CD14-positive monocyte (primary cell): ENCODE measurements at regions not wholly inside any gene's neighbourhood (a gene's known extent, or its start where the extent isn't known, plus 50 kb on each side); places are given as distances from the start of the nearest gene placed in this dataset.
A peak's percentile ranks its signal among the peaks of the same experiment; 100 is the strongest.

Experiments used
- DNase-seq, 3 donors: peaks; one replicate each; pipeline ENCODE4 v3.0.0-alpha.2; 2011 to 2022
- H2AFZ ChIP-seq: 2 replicates; pipeline ENCODE4 v1.6.0; 2012; ENCODE audit warnings: mild to moderate bottlenecking, low read depth, low read length, inconsistent platforms; ENCODE audit not compliant: insufficient read depth, poor library complexity, severe bottlenecking
- H3K27ac ChIP-seq, 2 donors: 1 replicate in 1 of 2; 2 replicates in 1 of 2; pipeline ENCODE4 v1.5.1; 2012 to 2013; ENCODE audit warnings: low read length in 2 of 2, control low read depth in 1 of 2, inconsistent platforms in 1 of 2, low read depth in 1 of 2, mild to moderate bottlenecking in 1 of 2
- H3K27me3 ChIP-seq, 2 donors: one replicate each; pipeline versions ENCODE4 v1.6.0 to v1.6.1; 2011 to 2013; ENCODE audit warnings: low read length in 2 of 2; ENCODE audit not compliant: control insufficient read depth in 2 of 2, insufficient read depth in 2 of 2
- H3K36me3 ChIP-seq, 2 donors: replicated peaks in 1 of 2; 1 replicate in 1 of 2; 2 replicates in 1 of 2; pipeline versions ENCODE4 v1.5.1 to v1.6.1; 2012 to 2013; ENCODE audit warnings: low read length in 2 of 2, control low read depth in 1 of 2, inconsistent platforms in 1 of 2, mild to moderate bottlenecking in 1 of 2; ENCODE audit not compliant: insufficient read depth in 2 of 2, control insufficient read depth in 1 of 2
- H3K4me1 ChIP-seq, 2 donors: 1 replicate in 1 of 2; 2 replicates in 1 of 2; pipeline versions ENCODE4 v1.5.1 to v1.6.1; 2012 to 2013; ENCODE audit warnings: low read length in 2 of 2, control low read depth in 1 of 2, inconsistent platforms in 1 of 2, mild to moderate bottlenecking in 1 of 2, moderate library complexity in 1 of 2; ENCODE audit not compliant: insufficient read depth in 2 of 2, control insufficient read depth in 1 of 2
- H3K4me2 ChIP-seq: replicated peaks from 2 replicates; pipeline ENCODE3; 2012; ENCODE audit warnings: low read length, moderate library complexity, mild to moderate bottlenecking; ENCODE audit not compliant: poor library complexity, severe bottlenecking; ENCODE audit errors: extremely low read depth
- H3K4me3 ChIP-seq, 3 experiments: fragments of 200-600 bp in 1 of 3; sonication (generic) in 1 of 3; replicated peaks in 1 of 3; 1 replicate in 2 of 3; 2 replicates in 1 of 3; pipeline ENCODE4 v1.5.1; 2011 to 2013; ENCODE audit warnings: low read length in 3 of 3, mild to moderate bottlenecking in 3 of 3, control low read depth in 2 of 3, low read depth in 2 of 3, inconsistent platforms in 1 of 3, moderate library complexity in 1 of 3
- H3K79me2 ChIP-seq: 2 replicates; pipeline ENCODE4 v1.6.0; 2012; ENCODE audit warnings: mild to moderate bottlenecking, control low read depth, inconsistent platforms, low read length, moderate library complexity; ENCODE audit not compliant: insufficient read depth
- H3K9ac ChIP-seq: 2 replicates; pipeline ENCODE4 v1.6.0; 2017; ENCODE audit warnings: low read length, mild to moderate bottlenecking; ENCODE audit not compliant: insufficient read depth, poor library complexity, severe bottlenecking
- H3K9me3 ChIP-seq, 2 donors: replicated peaks in 1 of 2; 1 replicate in 1 of 2; 2 replicates in 1 of 2; pipeline versions ENCODE4 v1.5.1 to v1.6.1; 2012 to 2013; ENCODE audit warnings: low read length in 2 of 2, control low read depth in 1 of 2; ENCODE audit not compliant: control insufficient read depth in 1 of 2, insufficient read depth in 1 of 2
- H4K20me1 ChIP-seq: 2 replicates; pipeline ENCODE4 v1.6.0; 2012; ENCODE audit warnings: mild to moderate bottlenecking, low read length, control low read depth, moderate library complexity; ENCODE audit not compliant: insufficient read depth
- H3K27ac Mint-ChIP-seq, 7 donors: one replicate each; pipeline ENCODE4 v1.8.0; 2020; ENCODE audit warnings: mild to moderate bottlenecking in 7 of 7, mixed read lengths in 7 of 7, moderate library complexity in 6 of 7, inconsistent platforms in 2 of 7
- H3K27me3 Mint-ChIP-seq, 3 donors: one replicate each; pipeline ENCODE4 v1.8.0; 2021 to 2022; ENCODE audit warnings: low read depth in 3 of 3, mild to moderate bottlenecking in 3 of 3, mixed read lengths in 3 of 3, moderate library complexity in 3 of 3, inconsistent platforms in 1 of 3
- H3K36me3 Mint-ChIP-seq, 2 donors: one replicate each; pipeline ENCODE4 v1.8.0; 2020; ENCODE audit warnings: mixed read lengths in 2 of 2, inconsistent platforms in 1 of 2, mild to moderate bottlenecking in 1 of 2
- H3K4me1 Mint-ChIP-seq: one replicate; pipeline ENCODE4 v1.8.0; 2020; ENCODE audit warnings: mild to moderate bottlenecking, mixed read lengths
- H3K4me3 Mint-ChIP-seq, 2 donors: one replicate each; pipeline ENCODE4 v1.8.0; 2020; ENCODE audit warnings: mild to moderate bottlenecking in 2 of 2, mixed read lengths in 2 of 2, moderate library complexity in 1 of 2
- H3K9me3 Mint-ChIP-seq, 7 donors: one replicate each; pipeline ENCODE4 v1.8.0; 2020 to 2022; ENCODE audit warnings: mixed read lengths in 7 of 7, mild to moderate bottlenecking in 6 of 7, moderate library complexity in 6 of 7, inconsistent platforms in 2 of 7
- CTCF ChIP-seq: fragments of 200-600 bp; IDR thresholded peaks from one replicate; pipeline ENCODE4 v1.8.0; 2022; ENCODE audit warnings: antibody characterized with exemption, mild to moderate bottlenecking
- WGBS: methylation state at CpG from one replicate; pipeline ENCODE4 v1.1.5; 2013; ENCODE audit warnings: missing lambda C conversion rate; ENCODE audit not compliant: insufficient coverage; 5-methylcytosine and 5-hydroxymethylcytosine counted together
- intact Hi-C, 2 donors: fragments of 100-400 bp; cut with micrococcal nuclease; formaldehyde crosslinking; loops; one replicate each; pipeline versions ENCODE4 v1.15.0 to v1.15.1; 2023

GRCh38 chr10:128804411-128804810 is 662.6 kb upstream of the MGMT start:
- H3K27ac Mint-ChIP-seq, result peak overlapping the region in 1 of 7 donors; percentile 4

GRCh38 chr10:128808921-128809440 is 658.1 kb upstream of the MGMT start:
- no peak overlapping the region for H3K27ac ChIP-seq
- H3K9ac ChIP-seq, result no peak overlapping the region
- Mint-ChIP-seq H3K9me3 (peaks cover 0 to 5% (median 1%) of the 10 kb centered on the region in 7 donors), H3K27ac (peak overlapping the region in 1 of 7 donors; percentile 19), H3K36me3 (no peaks in the 10 kb centered on the region), H3K4me3 (no peak overlapping the region), H3K4me1 (no peaks in the 10 kb centered on the region), H3K27me3 (peaks cover 0 to 3% (median 0%) of the 10 kb centered on the region in 3 donors)
- no peak for TF ChIP-seq CTCF
- no peaks in the 10 kb centered on the region for H3K27me3 ChIP-seq
- WGBS, result 74% methylated on average over 3 of the region's 4 CpGs
- no peak overlapping the region for H2AFZ ChIP-seq
- H3K9me3 ChIP-seq, result no peaks in the 10 kb centered on the region
- intact Hi-C loops, result no loop called here
- no peak for DNase-seq
- no peaks in the 10 kb centered on the region for H3K79me2 ChIP-seq
- no peaks in the 10 kb centered on the region for H3K4me1 ChIP-seq
- no peaks in the 10 kb centered on the region for H4K20me1 ChIP-seq
- no peaks in the 10 kb centered on the region for H3K36me3 ChIP-seq
- H3K4me3 ChIP-seq, result no peak overlapping the region
- H3K4me2 ChIP-seq, result no peak overlapping the region

More at GRCh38 chr10:128804411-128804810, 662.6 kb upstream of the MGMT start:
- H3K36me3 ChIP-seq, result no peaks in the 10 kb centered on the region
- H3K27me3 ChIP-seq, result no peaks in the 10 kb centered on the region
- H3K4me2 ChIP-seq, result no peak overlapping the region
- H3K4me3 ChIP-seq, result no peak overlapping the region
- peaks cover 0 to 4% (median 2%) of the 10 kb centered on the region in 7 donors for H3K9me3 Mint-ChIP-seq
- no peaks in the 10 kb centered on the region for H3K36me3 Mint-ChIP-seq
- no peak overlapping the region for H3K27ac ChIP-seq
- intact Hi-C loops, result no loop called here
- H3K4me1 ChIP-seq, result no peaks in the 10 kb centered on the region
- H3K9me3 ChIP-seq, result no peaks in the 10 kb centered on the region
- no peak overlapping the region for H2AFZ ChIP-seq
- H3K79me2 ChIP-seq, result no peaks in the 10 kb centered on the region
- no peak for DNase-seq
- H4K20me1 ChIP-seq, result no peaks in the 10 kb centered on the region
- 85% methylated on average over 2 of the region's 2 CpGs for WGBS
- H3K9ac ChIP-seq, result no peak overlapping the region
- no peaks in the 10 kb centered on the region for H3K4me1 Mint-ChIP-seq
- no peak for TF ChIP-seq CTCF
- no peak overlapping the region for H3K4me3 Mint-ChIP-seq
- H3K27me3 Mint-ChIP-seq, result peaks cover 0 to 2% (median 2%) of the 10 kb centered on the region in 3 donors
